ENCODE measurements at regions not wholly inside any gene's neighbourhood (a gene's known extent, or its start where the extent isn't known, plus 50 kb on each side); places are given as distances from the start of the nearest gene placed in this dataset.

- Histone ChIP-seq H3K79me2 (ENCODE audit: insufficient read depth, low read length) (no peaks in the 10 kb centered on the region), H3K27me3 (ENCODE audit: low read length) (0 out of 2 replicates have a peak, but pooled peaks cover 3% of the 10 kb centered on the region), H3K9me2 (replicated peaks; ENCODE audit: insufficient read depth, low read length) (no peaks in the 10 kb centered on the region), H3K4me3 (ENCODE audit: insufficient read depth, low read length, poor library complexity, severe bottlenecking) (no peak overlapping the region), H3K9me3 (ENCODE audit: insufficient read depth, low read length) (no peaks in the 10 kb centered on the region), H3F3A (ENCODE audit: insufficient read depth) (no peaks in the 10 kb centered on the region), H3K27ac (ENCODE audit: low read depth, low read length) (no peak overlapping the region), H3K9ac (ENCODE audit: low read length) (no peak overlapping the region), H3K4me2 (ENCODE audit: low read depth, low read length, poor library complexity, severe bottlenecking) (no peak overlapping the region), H2AFZ (ENCODE audit: low read depth, low read length, severe bottlenecking) (no peak overlapping the region), H4K20me1 (ENCODE audit: low read depth, low read length) (no peaks in the 10 kb centered on the region), H3K36me3 (ENCODE audit: low read length) (no peaks in the 10 kb centered on the region)
- TF ChIP-seq CTCF (IDR thresholded peaks at IDR 0.05; ENCODE audit: insufficient read depth, low read length, poor library complexity, severe bottlenecking) (no peak), EZH2phosphoT487 (conservative IDR thresholded peaks at IDR 0.05; ENCODE audit: low read length) (no peak)
Observed at GRCh38 chr7:91812388-91812787, 68.1 kb downstream of the MTERF1 start.

DNA sequence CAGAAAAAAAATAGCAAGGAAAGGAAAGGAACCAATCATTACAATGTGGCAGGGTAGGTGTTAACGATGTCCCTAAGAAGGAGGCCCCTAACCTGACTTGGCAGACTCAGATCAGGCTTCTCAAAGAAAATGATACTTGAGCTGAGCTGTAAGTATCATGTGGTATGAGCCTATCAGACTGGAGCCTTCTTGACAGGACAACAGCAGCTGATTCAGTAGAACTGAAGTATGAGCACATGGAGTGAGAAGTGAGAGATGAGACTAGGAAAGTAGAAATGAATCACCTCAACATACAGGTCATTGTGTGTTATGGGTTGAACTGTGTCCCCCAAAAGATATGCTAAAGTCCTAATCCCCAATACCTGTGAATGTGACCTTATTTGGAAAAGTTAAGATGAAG, 66.3 kb downstream of the MTERF1 start:
- TF ChIP-seq EZH2phosphoT487 (conservative IDR thresholded peaks at IDR 0.05; ENCODE audit: low read length) (no peak), CTCF (IDR thresholded peaks at IDR 0.05; ENCODE audit: insufficient read depth, low read length, poor library complexity, severe bottlenecking) (no peak)
- Histone ChIP-seq H3K9ac (ENCODE audit: low read length) (no peak overlapping the region), H3K4me2 (ENCODE audit: low read depth, low read length, poor library complexity, severe bottlenecking) (no peak overlapping the region)

More for the DNA sequence above, 66.3 kb downstream of the MTERF1 start:
- no peaks in the 10 kb centered on the region for H3K36me3 ChIP-seq (ENCODE audit: low read length)
- H2AFZ ChIP-seq (ENCODE audit: low read depth, low read length, severe bottlenecking), result no peak overlapping the region
- no peaks in the 10 kb centered on the region for H3K9me2 ChIP-seq (replicated peaks; ENCODE audit: insufficient read depth, low read length)
- H3K79me2 ChIP-seq (ENCODE audit: insufficient read depth, low read length), result no peaks in the 10 kb centered on the region
- H3F3A ChIP-seq (ENCODE audit: insufficient read depth), result no peaks in the 10 kb centered on the region
- H3K27me3 ChIP-seq (ENCODE audit: low read length), result 0 out of 2 replicates have a peak, but pooled peaks cover 3% of the 10 kb centered on the region
- no peak overlapping the region for H3K4me3 ChIP-seq (ENCODE audit: insufficient read depth, low read length, poor library complexity, severe bottlenecking)
- H4K20me1 ChIP-seq (ENCODE audit: low read depth, low read length), result no peaks in the 10 kb centered on the region
- H3K9me3 ChIP-seq (ENCODE audit: insufficient read depth, low read length), result no peaks in the 10 kb centered on the region
- no peak overlapping the region for H3K27ac ChIP-seq (ENCODE audit: low read depth, low read length)

All from SU-DHL-6 (cell line).